Suprapubic skin (tissue), 3 donors: ENCODE measurements at regions not wholly inside any gene's neighbourhood (a gene's known extent, or its start where the extent isn't known, plus 50 kb on each side); places are given as distances from the start of the nearest gene placed in this dataset.

Source experiments
- EP300 ChIP-seq: sonication (generic); formaldehyde crosslinking; IDR thresholded peaks from one replicate; pipeline ENCODE4 v1.6.1; 2017; ENCODE audit warnings: antibody characterized with exemption
- POLR2A ChIP-seq, 2 donors: fragments of 450-650 bp; IDR thresholded peaks; one replicate each; pipeline ENCODE4 v1.6.1; 2017; ENCODE audit warnings: antibody characterized with exemption in 2 of 2, mild to moderate bottlenecking in 2 of 2, moderate library complexity in 2 of 2
- TF ChIP-seq, protein P1 (sequence below), 2 donors: fragments of 200-600 bp in 1 of 2; fragments of 450-650 bp in 1 of 2; sonication (generic) in 1 of 2; IDR thresholded peaks; one replicate each; pipeline ENCODE4 v1.5.1; 2016 to 2019; ENCODE audit warnings: antibody characterized with exemption in 2 of 2, mild to moderate bottlenecking in 1 of 2, moderate library complexity in 1 of 2

DNA sequence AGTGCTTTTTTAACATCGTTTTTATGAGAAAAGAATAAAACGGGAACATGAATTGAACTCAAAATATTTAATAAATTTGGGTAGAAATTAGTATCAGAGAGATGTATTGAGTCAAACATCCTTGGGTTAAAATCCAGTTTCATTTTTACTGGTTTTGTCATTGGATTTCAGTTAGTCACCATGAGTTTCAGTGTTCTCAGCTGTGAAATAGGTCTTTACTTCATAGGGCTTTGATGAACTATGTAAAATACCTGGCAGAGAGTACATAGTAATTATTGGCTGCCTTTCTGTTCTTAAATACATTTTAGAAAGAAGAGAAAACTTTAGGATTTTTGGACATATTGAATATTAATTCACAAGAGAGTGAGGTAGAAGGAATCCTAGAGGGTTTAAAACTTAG, 105.8 kb downstream of the TANC2 start:
- TF ChIP-seq, protein P1, sequence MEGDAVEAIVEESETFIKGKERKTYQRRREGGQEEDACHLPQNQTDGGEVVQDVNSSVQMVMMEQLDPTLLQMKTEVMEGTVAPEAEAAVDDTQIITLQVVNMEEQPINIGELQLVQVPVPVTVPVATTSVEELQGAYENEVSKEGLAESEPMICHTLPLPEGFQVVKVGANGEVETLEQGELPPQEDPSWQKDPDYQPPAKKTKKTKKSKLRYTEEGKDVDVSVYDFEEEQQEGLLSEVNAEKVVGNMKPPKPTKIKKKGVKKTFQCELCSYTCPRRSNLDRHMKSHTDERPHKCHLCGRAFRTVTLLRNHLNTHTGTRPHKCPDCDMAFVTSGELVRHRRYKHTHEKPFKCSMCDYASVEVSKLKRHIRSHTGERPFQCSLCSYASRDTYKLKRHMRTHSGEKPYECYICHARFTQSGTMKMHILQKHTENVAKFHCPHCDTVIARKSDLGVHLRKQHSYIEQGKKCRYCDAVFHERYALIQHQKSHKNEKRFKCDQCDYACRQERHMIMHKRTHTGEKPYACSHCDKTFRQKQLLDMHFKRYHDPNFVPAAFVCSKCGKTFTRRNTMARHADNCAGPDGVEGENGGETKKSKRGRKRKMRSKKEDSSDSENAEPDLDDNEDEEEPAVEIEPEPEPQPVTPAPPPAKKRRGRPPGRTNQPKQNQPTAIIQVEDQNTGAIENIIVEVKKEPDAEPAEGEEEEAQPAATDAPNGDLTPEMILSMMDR (IDR thresholded peaks at IDR 0.05), result no peak
- TF ChIP-seq POLR2A (IDR thresholded peaks at IDR 0.05), result no peak
- no peak for TF ChIP-seq EP300
